Fibroblast of the aortic adventitia (primary cell): ENCODE measurements at regions not wholly inside any gene's neighbourhood (a gene's known extent, or its start where the extent isn't known, plus 50 kb on each side); places are given as distances from the start of the nearest gene placed in this dataset.

ENCODE experiments used
- DNase-seq: peaks from one replicate; pipeline ENCODE4 v3.0.0-alpha.2; 2010; ENCODE audit warnings: low read depth
- H3K4me3 ChIP-seq: 2 replicates; pipeline ENCODE4 v1.5.1; 2011; ENCODE audit warnings: low read depth, mild to moderate bottlenecking, control low read depth, low read length, moderate library complexity
- CTCF ChIP-seq: IDR thresholded peaks from 2 replicates; pipeline ENCODE4 v1.5.1; 2011; ENCODE audit warnings: mild to moderate bottlenecking, low read length, control low read depth, inconsistent platforms; ENCODE audit not compliant: insufficient read depth

- no peak overlapping the region for H3K4me3 ChIP-seq
- no peak for DNase-seq
- no peak for TF ChIP-seq CTCF
Measured at GRCh38 chr20:57960803-57961575, 251.2 kb upstream of the PMEPA1 start.

GRCh38 chr20:57959589-57959988, 249.8 kb upstream of the PMEPA1 start:
- TF ChIP-seq CTCF = no peak
- no peak overlapping the region for H3K4me3 ChIP-seq
- DNase-seq = no peak

GRCh38 chr20:57959018-57959417, 249.2 kb upstream of the PMEPA1 start:
- no peak for TF ChIP-seq CTCF
- H3K4me3 ChIP-seq = no peak overlapping the region
- no peak for DNase-seq

GRCh38 chr20:57958050-57958420, 248.2 kb upstream of the PMEPA1 start:
- DNase-seq = no peak
- no peak for TF ChIP-seq CTCF

GRCh38 chr20:57957411-57958049, 247.7 kb upstream of the PMEPA1 start:
- H3K4me3 ChIP-seq = no peak overlapping the region
- DNase-seq = no peak
- TF ChIP-seq CTCF = no peak

More at GRCh38 chr20:57958050-57958420, 248.2 kb upstream of the PMEPA1 start:
- no peak overlapping the region for H3K4me3 ChIP-seq

- no peak for DNase-seq
- no peak for TF ChIP-seq CTCF
- H3K4me3 ChIP-seq = no peak overlapping the region
Measured at GRCh38 chr20:57953638-57954037, 243.8 kb upstream of the PMEPA1 start.

GRCh38 chr20:57952136-57952535, 242.3 kb upstream of the PMEPA1 start:
- no peak for DNase-seq
- TF ChIP-seq CTCF = no peak
- H3K4me3 ChIP-seq = no peak overlapping the region
